ENCODE measurements at regions not wholly inside any gene's neighbourhood (a gene's known extent, or its start where the extent isn't known, plus 50 kb on each side); places are given as distances from the start of the nearest gene placed in this dataset.
A peak's percentile ranks its signal among the peaks of the same experiment; 100 is the strongest.

DNA sequence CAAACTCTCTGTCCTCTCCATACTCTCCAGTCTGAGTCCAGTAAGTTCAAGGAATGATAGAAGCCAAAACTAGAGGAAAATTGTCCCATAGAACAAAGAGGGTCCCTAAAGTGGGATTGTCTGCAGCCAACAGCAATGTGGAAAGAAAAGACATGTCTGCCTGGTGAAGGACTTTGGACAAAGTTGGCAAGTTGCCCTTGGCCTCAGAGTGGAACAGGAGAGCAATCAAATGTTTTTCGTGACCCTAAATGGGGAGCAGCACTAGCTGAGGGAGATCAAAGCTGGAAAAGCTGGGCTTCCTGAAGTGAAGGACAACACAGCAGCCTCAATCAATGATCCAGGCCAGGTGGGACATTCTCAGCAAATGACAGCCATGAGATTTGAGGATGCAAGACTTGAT, 183.5 kb downstream of the CHD9NB start (continued):
- TF ChIP-seq ZFP37 (tag by site-specific recombination; IDR thresholded peaks at IDR 0.05) (no peak), ZNF302 (tag by site-specific recombination; IDR thresholded peaks at IDR 0.05; ENCODE audit: low read depth) (no peak), REPIN1 (tag by site-specific recombination; IDR thresholded peaks at IDR 0.05; ENCODE audit: low read depth) (no peak), ZNF600 (tag by site-specific recombination; IDR thresholded peaks at IDR 0.05) (no peak), ZNF530 (tag by site-specific recombination; IDR thresholded peaks at IDR 0.05; ENCODE audit: low read depth) (no peak), RBAK (tag by site-specific recombination; IDR thresholded peaks at IDR 0.05) (no peak), ZNF341 (tag by site-specific recombination; IDR thresholded peaks at IDR 0.05; ENCODE audit: low read depth) (no peak), HOXA7 (CRISPR knock-in tag; IDR thresholded peaks at IDR 0.05; ENCODE audit: borderline replicate concordance) (no peak)
- TF ChIP-seq, protein P1, sequence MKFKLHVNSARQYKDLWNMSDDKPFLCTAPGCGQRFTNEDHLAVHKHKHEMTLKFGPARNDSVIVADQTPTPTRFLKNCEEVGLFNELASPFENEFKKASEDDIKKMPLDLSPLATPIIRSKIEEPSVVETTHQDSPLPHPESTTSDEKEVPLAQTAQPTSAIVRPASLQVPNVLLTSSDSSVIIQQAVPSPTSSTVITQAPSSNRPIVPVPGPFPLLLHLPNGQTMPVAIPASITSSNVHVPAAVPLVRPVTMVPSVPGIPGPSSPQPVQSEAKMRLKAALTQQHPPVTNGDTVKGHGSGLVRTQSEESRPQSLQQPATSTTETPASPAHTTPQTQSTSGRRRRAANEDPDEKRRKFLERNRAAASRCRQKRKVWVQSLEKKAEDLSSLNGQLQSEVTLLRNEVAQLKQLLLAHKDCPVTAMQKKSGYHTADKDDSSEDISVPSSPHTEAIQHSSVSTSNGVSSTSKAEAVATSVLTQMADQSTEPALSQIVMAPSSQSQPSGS (tag by site-specific recombination; IDR thresholded peaks at IDR 0.05; ENCODE audit: low read depth), result no peak
- TF ChIP-seq, protein P2, sequence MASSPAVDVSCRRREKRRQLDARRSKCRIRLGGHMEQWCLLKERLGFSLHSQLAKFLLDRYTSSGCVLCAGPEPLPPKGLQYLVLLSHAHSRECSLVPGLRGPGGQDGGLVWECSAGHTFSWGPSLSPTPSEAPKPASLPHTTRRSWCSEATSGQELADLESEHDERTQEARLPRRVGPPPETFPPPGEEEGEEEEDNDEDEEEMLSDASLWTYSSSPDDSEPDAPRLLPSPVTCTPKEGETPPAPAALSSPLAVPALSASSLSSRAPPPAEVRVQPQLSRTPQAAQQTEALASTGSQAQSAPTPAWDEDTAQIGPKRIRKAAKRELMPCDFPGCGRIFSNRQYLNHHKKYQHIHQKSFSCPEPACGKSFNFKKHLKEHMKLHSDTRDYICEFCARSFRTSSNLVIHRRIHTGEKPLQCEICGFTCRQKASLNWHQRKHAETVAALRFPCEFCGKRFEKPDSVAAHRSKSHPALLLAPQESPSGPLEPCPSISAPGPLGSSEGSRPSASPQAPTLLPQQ (tag by site-specific recombination; IDR thresholded peaks at IDR 0.05), result no peak
- TF ChIP-seq, protein P3, sequence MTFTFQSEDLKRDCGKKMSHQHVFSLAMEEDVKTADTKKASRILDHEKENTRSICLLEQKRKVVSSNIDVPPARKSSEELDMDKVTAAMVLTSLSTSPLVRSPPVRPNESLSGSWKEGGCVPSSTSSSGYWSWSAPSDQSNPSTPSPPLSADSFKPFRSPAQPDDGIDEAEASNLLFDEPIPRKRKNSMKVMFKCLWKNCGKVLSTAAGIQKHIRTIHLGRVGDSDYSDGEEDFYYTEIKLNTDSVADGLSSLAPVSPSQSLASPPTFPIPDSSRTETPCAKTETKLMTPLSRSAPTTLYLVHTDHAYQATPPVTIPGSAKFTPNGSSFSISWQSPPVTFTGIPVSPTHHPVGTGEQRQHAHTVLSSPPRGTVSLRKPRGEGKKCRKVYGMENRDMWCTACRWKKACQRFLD (tag by site-specific recombination; IDR thresholded peaks at IDR 0.05), result no peak

DNA sequence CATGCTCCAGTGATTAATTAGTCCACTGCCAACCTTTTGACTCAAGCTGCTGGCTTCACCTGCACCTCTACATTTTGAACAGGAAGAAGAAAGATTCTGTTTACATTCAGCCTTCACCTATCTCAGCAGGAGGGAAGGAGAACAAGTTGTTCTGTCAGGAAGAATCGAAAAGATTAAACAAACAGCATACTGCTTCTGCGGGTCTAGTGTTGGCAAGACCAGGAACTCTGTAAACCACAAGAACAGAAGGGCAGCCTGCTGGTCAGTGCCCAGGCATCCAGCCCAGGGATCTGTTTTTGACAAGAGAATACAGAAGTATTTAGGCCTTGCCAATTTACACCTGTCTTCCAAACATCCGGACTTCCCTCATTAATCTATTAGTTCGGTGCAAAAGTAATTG, 189.7 kb downstream of the CHD9NB start:
- CTCF ChIA-PET, result interaction anchor here (0.6 to 0.7 kb wide), 2 partner anchors 286 to 430 kb away, joined by 3 to 4 read pairs; no protein-coding TSS in a partner anchor
- no peak overlapping the region for H3K27ac ChIP-seq (ENCODE audit: extremely low read depth, low read depth, low read length)
- TF ChIP-seq, protein P4, sequence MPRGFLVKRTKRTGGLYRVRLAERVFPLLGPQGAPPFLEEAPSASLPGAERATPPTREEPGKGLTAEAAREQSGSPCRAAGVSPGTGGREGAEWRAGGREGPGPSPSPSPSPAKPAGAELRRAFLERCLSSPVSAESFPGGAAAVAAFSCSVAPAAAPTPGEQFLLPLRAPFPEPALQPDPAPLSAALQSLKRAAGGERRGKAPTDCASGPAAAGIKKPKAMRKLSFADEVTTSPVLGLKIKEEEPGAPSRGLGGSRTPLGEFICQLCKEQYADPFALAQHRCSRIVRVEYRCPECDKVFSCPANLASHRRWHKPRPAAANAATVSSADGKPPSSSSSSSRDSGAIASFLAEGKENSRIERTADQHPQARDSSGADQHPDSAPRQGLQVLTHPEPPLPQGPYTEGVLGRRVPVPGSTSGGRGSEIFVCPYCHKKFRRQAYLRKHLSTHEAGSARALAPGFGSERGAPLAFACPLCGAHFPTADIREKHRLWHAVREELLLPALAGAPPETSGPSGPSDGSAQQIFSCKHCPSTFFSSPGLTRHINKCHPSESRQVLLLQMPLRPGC (tag by site-specific recombination; IDR thresholded peaks at IDR 0.05), result no peak
- TF ChIP-seq ZNF558 (tag by site-specific recombination; IDR thresholded peaks at IDR 0.05) (no peak), SETDB1 (IDR thresholded peaks at IDR 0.05; ENCODE audit: insufficient read length, low read length) (no peak)
- TF ChIP-seq, protein P5, sequence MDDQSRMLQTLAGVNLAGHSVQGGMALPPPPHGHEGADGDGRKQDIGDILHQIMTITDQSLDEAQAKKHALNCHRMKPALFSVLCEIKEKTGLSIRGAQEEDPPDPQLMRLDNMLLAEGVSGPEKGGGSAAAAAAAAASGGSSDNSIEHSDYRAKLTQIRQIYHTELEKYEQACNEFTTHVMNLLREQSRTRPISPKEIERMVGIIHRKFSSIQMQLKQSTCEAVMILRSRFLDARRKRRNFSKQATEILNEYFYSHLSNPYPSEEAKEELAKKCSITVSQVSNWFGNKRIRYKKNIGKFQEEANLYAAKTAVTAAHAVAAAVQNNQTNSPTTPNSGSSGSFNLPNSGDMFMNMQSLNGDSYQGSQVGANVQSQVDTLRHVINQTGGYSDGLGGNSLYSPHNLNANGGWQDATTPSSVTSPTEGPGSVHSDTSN (CRISPR knock-in tag; IDR thresholded peaks at IDR 0.05), result no peak
- H3K36me3 ChIP-seq (ENCODE audit: control insufficient read depth in 2 of 2, insufficient read depth in 1 of 2, low read length in 2 of 2), result no peaks in the 10 kb centered on the region
- H3K4me3 ChIP-seq (ENCODE audit: low read depth, low read length), result no peak overlapping the region
- POLR2A ChIA-PET, result no interaction called here
- H3K9me3 ChIP-seq (ENCODE audit: control insufficient read depth, insufficient read depth, low read depth, low read length), result no peaks in the 10 kb centered on the region
- H3K4me1 ChIP-seq (ENCODE audit: control insufficient read depth, insufficient read depth, low read length), result no peaks in the 10 kb centered on the region

DNA sequence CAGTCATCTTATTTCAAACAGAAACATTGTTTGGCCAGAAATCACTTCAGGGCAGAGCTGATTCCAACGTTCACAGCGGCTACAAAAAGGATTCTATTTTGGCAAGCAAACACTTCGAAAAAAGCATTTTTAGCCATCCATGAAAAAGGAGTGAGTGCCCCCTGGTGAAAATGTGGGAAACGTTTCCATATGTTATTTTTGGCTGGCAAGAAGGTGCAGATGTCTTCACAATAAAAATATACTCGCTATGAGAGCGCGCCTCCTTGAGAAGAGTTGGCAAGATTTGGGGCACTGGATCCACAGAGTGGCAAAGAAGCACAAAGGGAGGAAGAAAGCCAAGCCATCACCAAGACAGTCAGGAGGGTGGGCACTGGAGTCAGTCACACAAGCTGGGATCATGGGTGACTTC, 191.1 kb downstream of the CHD9NB start:
- Histone ChIP-seq H3K9me3 (ENCODE audit: control insufficient read depth, insufficient read depth, low read depth, low read length) (no peaks in the 10 kb centered on the region), H3K4me1 (ENCODE audit: control insufficient read depth, insufficient read depth, low read length) (no peaks in the 10 kb centered on the region), H3K4me3 (ENCODE audit: low read depth, low read length) (no peak overlapping the region), H3K27ac (ENCODE audit: extremely low read depth, low read depth, low read length) (no peak overlapping the region), H3K36me3 (ENCODE audit: control insufficient read depth in 2 of 2, insufficient read depth in 1 of 2, low read length in 2 of 2) (no peaks in the 10 kb centered on the region)
- POLR2A ChIA-PET, result no interaction called here
- CTCF ChIA-PET, result interaction anchor here (0.5 to 3.5 kb wide), 19 partner anchors 16 to 1008 kb away, joined by 3 to 37 read pairs (median 3); no protein-coding TSS in a partner anchor
- TF ChIP-seq, protein P6, sequence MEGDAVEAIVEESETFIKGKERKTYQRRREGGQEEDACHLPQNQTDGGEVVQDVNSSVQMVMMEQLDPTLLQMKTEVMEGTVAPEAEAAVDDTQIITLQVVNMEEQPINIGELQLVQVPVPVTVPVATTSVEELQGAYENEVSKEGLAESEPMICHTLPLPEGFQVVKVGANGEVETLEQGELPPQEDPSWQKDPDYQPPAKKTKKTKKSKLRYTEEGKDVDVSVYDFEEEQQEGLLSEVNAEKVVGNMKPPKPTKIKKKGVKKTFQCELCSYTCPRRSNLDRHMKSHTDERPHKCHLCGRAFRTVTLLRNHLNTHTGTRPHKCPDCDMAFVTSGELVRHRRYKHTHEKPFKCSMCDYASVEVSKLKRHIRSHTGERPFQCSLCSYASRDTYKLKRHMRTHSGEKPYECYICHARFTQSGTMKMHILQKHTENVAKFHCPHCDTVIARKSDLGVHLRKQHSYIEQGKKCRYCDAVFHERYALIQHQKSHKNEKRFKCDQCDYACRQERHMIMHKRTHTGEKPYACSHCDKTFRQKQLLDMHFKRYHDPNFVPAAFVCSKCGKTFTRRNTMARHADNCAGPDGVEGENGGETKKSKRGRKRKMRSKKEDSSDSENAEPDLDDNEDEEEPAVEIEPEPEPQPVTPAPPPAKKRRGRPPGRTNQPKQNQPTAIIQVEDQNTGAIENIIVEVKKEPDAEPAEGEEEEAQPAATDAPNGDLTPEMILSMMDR (tag by site-specific recombination; IDR thresholded peaks at IDR 0.05), result 0 out of 2 replicates have a peak, but pooled peaks have one; percentile 38
- TF ChIP-seq ZNF223 (tag by site-specific recombination; IDR thresholded peaks at IDR 0.05) (no peak), ZNF416 (tag by site-specific recombination; IDR thresholded peaks at IDR 0.05) (no peak), RBAK (tag by site-specific recombination; IDR thresholded peaks at IDR 0.05) (no peak)
- TF ChIP-seq, protein P7, sequence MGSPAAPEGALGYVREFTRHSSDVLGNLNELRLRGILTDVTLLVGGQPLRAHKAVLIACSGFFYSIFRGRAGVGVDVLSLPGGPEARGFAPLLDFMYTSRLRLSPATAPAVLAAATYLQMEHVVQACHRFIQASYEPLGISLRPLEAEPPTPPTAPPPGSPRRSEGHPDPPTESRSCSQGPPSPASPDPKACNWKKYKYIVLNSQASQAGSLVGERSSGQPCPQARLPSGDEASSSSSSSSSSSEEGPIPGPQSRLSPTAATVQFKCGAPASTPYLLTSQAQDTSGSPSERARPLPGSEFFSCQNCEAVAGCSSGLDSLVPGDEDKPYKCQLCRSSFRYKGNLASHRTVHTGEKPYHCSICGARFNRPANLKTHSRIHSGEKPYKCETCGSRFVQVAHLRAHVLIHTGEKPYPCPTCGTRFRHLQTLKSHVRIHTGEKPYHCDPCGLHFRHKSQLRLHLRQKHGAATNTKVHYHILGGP (tag by site-specific recombination; IDR thresholded peaks at IDR 0.05), result no peak
- TF ChIP-seq, protein P8, sequence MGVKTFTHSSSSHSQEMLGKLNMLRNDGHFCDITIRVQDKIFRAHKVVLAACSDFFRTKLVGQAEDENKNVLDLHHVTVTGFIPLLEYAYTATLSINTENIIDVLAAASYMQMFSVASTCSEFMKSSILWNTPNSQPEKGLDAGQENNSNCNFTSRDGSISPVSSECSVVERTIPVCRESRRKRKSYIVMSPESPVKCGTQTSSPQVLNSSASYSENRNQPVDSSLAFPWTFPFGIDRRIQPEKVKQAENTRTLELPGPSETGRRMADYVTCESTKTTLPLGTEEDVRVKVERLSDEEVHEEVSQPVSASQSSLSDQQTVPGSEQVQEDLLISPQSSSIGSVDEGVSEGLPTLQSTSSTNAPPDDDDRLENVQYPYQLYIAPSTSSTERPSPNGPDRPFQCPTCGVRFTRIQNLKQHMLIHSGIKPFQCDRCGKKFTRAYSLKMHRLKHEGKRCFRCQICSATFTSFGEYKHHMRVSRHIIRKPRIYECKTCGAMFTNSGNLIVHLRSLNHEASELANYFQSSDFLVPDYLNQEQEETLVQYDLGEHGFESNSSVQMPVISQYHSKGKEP (tag by site-specific recombination; IDR thresholded peaks at IDR 0.05), result no peak

Data from HEK293 (cell line).